IgD-negative memory B cell (primary cell): ENCODE measurements at regions not wholly inside any gene's neighbourhood (a gene's known extent, or its start where the extent isn't known, plus 50 kb on each side); places are given as distances from the start of the nearest gene placed in this dataset.

ENCODE experiments used
- H3K27ac Mint-ChIP-seq, 3 donors: one replicate each; pipeline ENCODE4 v1.8.0; 2020 to 2022; ENCODE audit warnings: mild to moderate bottlenecking in 3 of 3, mixed read lengths in 3 of 3, moderate library complexity in 1 of 3
- H3K27me3 Mint-ChIP-seq: one replicate; pipeline ENCODE4 v1.8.0; 2021; ENCODE audit warnings: mixed read lengths
- H3K36me3 Mint-ChIP-seq: one replicate; pipeline ENCODE4 v1.8.0; 2020; ENCODE audit warnings: mild to moderate bottlenecking, mixed read lengths
- H3K4me1 Mint-ChIP-seq, 3 donors: one replicate each; pipeline ENCODE4 v1.8.0; 2020 to 2022; ENCODE audit warnings: mixed read lengths in 3 of 3, mild to moderate bottlenecking in 1 of 3
- H3K4me3 Mint-ChIP-seq, 4 donors: one replicate each; pipeline ENCODE4 v1.8.0; 2020 to 2022; ENCODE audit warnings: mild to moderate bottlenecking in 4 of 4, mixed read lengths in 4 of 4, moderate library complexity in 3 of 4
- H3K9me3 Mint-ChIP-seq, 3 donors: one replicate each; pipeline ENCODE4 v1.8.0; 2020 to 2021; ENCODE audit warnings: mixed read lengths in 3 of 3, mild to moderate bottlenecking in 1 of 3

DNA sequence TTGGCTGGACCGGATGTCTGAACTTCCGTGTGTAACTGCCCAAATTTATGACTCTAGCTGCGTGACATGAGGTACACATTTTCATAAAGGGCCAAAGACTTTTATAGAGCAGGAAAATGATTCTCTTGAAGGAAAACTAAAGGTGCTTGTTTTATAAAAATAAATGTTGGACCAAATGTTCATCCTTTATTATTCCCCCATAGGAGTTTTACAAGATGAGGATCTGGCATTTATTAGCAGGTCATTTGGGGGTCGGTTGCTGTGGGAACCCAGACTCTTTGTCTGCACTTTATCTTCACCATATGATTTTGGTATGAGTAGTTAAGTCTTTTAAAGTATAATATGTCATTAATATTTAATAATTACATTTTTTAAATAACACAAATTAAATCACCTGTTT is 571.2 kb downstream of the EFNA5 start:
- Mint-ChIP-seq H3K9me3 (peaks cover 0 to 2% (median 0%) of the 10 kb centered on the region in 3 donors), H3K4me1 (no peaks in the 10 kb centered on the region), H3K36me3 (no peaks in the 10 kb centered on the region), H3K27me3 (peaks cover 2% of the 10 kb centered on the region), H3K27ac (no peak overlapping the region), H3K4me3 (no peak overlapping the region)

- Mint-ChIP-seq H3K4me1 (no peaks in the 10 kb centered on the region), H3K27me3 (no peaks in the 10 kb centered on the region), H3K36me3 (no peaks in the 10 kb centered on the region), H3K27ac (no peak overlapping the region), H3K4me3 (no peak overlapping the region), H3K9me3 (peaks cover 0 to 1% (median 0%) of the 10 kb centered on the region in 3 donors)
Observed at GRCh38 chr5:107092695-107093094, 578.0 kb downstream of the EFNA5 start.

DNA sequence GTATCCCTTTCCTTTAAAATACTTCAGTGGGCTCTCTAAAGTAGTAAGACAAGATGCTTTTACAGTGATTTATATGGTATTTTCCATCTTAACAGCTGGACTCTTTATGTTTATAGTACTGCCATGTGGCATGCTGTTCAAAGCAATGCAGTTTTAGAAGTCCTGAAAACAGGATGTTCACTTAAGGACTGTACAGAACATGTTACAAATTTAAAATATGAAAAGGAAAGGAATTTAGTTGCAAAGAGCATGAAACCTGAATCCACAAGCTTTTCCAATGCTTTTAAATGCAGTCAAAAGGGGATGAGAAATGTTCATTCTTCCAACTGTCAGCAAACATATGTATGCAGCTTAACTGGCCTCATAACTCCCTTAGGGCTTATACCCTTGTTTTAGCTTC is 580.2 kb downstream of the EFNA5 start:
- H3K9me3 Mint-ChIP-seq, result peaks cover 1 to 4% (median 1%) of the 10 kb centered on the region in 3 donors
- H3K36me3 Mint-ChIP-seq, result no peaks in the 10 kb centered on the region
- no peaks in the 10 kb centered on the region for H3K4me1 Mint-ChIP-seq
- no peak overlapping the region for H3K4me3 Mint-ChIP-seq
- no peak overlapping the region for H3K27ac Mint-ChIP-seq
- H3K27me3 Mint-ChIP-seq, result no peaks in the 10 kb centered on the region

GRCh38 chr5:107088907-107089306 is 581.8 kb downstream of the EFNA5 start:
- H3K4me1 Mint-ChIP-seq, result no peaks in the 10 kb centered on the region
- H3K4me3 Mint-ChIP-seq, result no peak overlapping the region
- H3K36me3 Mint-ChIP-seq, result no peaks in the 10 kb centered on the region
- H3K27me3 Mint-ChIP-seq, result no peaks in the 10 kb centered on the region
- H3K9me3 Mint-ChIP-seq, result peaks cover 0 to 5% (median 1%) of the 10 kb centered on the region in 3 donors
- no peak overlapping the region for H3K27ac Mint-ChIP-seq

DNA sequence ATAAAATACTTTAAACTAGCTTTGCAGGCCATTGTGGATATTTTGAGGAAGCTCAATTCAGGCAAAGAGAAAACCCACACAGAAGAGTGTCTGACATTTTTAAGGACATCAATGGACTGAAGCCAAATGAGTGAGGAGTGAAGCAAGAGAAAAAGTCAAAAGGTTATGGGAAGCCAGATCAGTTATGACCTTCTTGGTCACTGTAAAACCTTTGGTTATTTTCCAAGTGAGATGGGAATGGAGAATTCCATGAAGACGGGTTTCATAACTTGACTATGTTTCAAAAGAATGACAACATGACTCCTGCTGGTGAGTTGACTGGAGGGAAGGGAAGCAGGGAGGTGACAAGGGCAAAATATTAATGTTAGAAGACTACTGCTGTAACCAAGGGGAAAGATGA is 585.2 kb downstream of the EFNA5 start:
- Mint-ChIP-seq H3K36me3 (peaks cover 1% of the 10 kb centered on the region), H3K9me3 (peaks cover 0 to 5% (median 1%) of the 10 kb centered on the region in 3 donors), H3K4me3 (no peak overlapping the region), H3K27me3 (no peaks in the 10 kb centered on the region), H3K27ac (no peak overlapping the region), H3K4me1 (no peaks in the 10 kb centered on the region)

GRCh38 chr5:107074996-107075395 is 595.7 kb downstream of the EFNA5 start:
- H3K27ac Mint-ChIP-seq, result no peak overlapping the region
- H3K4me1 Mint-ChIP-seq, result no peaks in the 10 kb centered on the region
- peaks cover 1% of the 10 kb centered on the region for H3K36me3 Mint-ChIP-seq
- no peak overlapping the region for H3K4me3 Mint-ChIP-seq
- H3K9me3 Mint-ChIP-seq, result peaks cover 0 to 5% (median 4%) of the 10 kb centered on the region in 3 donors
- H3K27me3 Mint-ChIP-seq, result no peaks in the 10 kb centered on the region

DNA sequence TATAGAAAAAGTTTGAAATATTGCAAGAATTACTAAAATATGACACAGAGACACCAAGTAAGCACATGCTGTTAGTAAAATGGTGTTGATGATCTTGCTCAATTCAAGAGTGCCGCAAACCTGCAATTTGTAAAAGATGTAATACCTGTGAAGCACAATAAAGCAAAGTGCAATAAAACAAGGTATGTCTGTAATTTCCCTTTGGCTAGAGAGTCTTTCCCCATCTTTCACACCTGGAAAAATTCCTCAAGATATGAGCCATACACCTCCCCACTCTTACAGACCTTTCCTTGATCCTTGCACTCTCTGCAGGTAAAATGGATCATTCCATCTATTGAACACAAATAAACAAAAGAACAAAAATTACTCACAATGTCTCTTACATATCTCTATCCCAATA is 597.8 kb downstream of the EFNA5 start:
- Mint-ChIP-seq H3K36me3 (peaks cover 1% of the 10 kb centered on the region), H3K27ac (no peak overlapping the region), H3K4me1 (no peaks in the 10 kb centered on the region), H3K27me3 (no peaks in the 10 kb centered on the region), H3K9me3 (peaks cover 0 to 4% (median 3%) of the 10 kb centered on the region in 3 donors), H3K4me3 (no peak overlapping the region)

- no peak overlapping the region for H3K27ac Mint-ChIP-seq
- peaks cover 1% of the 10 kb centered on the region for H3K36me3 Mint-ChIP-seq
- no peaks in the 10 kb centered on the region for H3K27me3 Mint-ChIP-seq
- H3K4me1 Mint-ChIP-seq, result no peaks in the 10 kb centered on the region
- no peak overlapping the region for H3K4me3 Mint-ChIP-seq
- peaks cover 0 to 4% (median 3%) of the 10 kb centered on the region in 3 donors for H3K9me3 Mint-ChIP-seq
Observed at GRCh38 chr5:107072440-107072839, 598.3 kb downstream of the EFNA5 start.

DNA sequence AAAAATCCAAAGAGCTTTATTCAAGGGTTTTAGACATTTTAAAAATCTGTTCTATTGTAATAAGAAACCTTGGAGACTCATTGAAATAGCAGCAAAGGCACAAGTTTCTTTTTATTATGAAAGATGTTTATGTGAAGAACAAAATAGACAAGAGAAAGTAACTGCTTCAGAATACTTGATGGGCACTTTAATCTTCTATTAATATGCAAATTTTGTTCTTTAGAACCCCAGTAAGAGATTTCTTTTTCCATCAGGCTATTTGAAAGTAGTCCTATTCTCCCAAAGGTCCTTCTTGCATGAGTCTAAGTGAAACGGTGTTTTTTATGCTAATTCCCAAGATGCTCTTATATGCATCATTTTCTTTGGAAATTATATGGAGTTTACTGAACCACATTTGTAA is 602.0 kb downstream of the EFNA5 start:
- no peaks in the 10 kb centered on the region for H3K4me1 Mint-ChIP-seq
- no peak overlapping the region for H3K4me3 Mint-ChIP-seq
- H3K36me3 Mint-ChIP-seq, result peaks cover 1% of the 10 kb centered on the region
- peaks cover 0 to 4% (median 2%) of the 10 kb centered on the region in 3 donors for H3K9me3 Mint-ChIP-seq
- H3K27ac Mint-ChIP-seq, result no peak overlapping the region
- no peaks in the 10 kb centered on the region for H3K27me3 Mint-ChIP-seq

GRCh38 chr5:107067395-107067794 is 603.3 kb downstream of the EFNA5 start:
- Mint-ChIP-seq H3K9me3 (peaks cover 0 to 2% (median 0%) of the 10 kb centered on the region in 3 donors), H3K4me3 (no peak overlapping the region), H3K27ac (no peak overlapping the region), H3K4me1 (no peaks in the 10 kb centered on the region), H3K36me3 (peaks cover 1% of the 10 kb centered on the region), H3K27me3 (no peaks in the 10 kb centered on the region)

GRCh38 chr5:107063511-107063910 is 607.2 kb downstream of the EFNA5 start:
- Mint-ChIP-seq H3K4me1 (no peaks in the 10 kb centered on the region), H3K4me3 (no peak overlapping the region), H3K27me3 (no peaks in the 10 kb centered on the region), H3K36me3 (no peaks in the 10 kb centered on the region), H3K27ac (no peak overlapping the region), H3K9me3 (no peaks in the 10 kb centered on the region)

DNA sequence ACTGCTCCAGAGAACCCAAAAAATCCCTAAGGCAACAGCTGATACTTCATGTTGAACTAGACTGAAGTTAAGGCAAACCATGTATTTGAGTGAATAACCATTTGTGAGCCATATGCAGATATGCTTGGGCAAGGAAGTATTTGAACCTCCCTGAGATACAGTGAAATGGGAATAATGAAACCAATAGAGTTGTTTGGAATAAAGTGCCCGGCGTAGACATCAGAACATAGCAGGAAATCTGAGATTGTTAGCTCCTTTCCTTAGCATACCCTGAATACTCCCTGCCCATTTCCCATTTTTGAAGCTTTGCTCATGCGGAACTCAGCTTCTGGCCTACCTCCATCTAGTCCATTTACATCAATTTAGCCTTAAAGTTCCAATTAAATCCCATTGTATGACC is 611.9 kb downstream of the EFNA5 start:
- no peak overlapping the region for H3K4me3 Mint-ChIP-seq
- H3K9me3 Mint-ChIP-seq, result no peaks in the 10 kb centered on the region
- no peaks in the 10 kb centered on the region for H3K4me1 Mint-ChIP-seq
- H3K27me3 Mint-ChIP-seq, result no peaks in the 10 kb centered on the region
- no peaks in the 10 kb centered on the region for H3K36me3 Mint-ChIP-seq
- H3K27ac Mint-ChIP-seq, result no peak overlapping the region

- no peaks in the 10 kb centered on the region for H3K4me1 Mint-ChIP-seq
- no peaks in the 10 kb centered on the region for H3K27me3 Mint-ChIP-seq
- no peaks in the 10 kb centered on the region for H3K9me3 Mint-ChIP-seq
- no peaks in the 10 kb centered on the region for H3K36me3 Mint-ChIP-seq
- H3K4me3 Mint-ChIP-seq, result no peak overlapping the region
- no peak overlapping the region for H3K27ac Mint-ChIP-seq
Observed at GRCh38 chr5:107058235-107058634, 612.5 kb downstream of the EFNA5 start.

- H3K9me3 Mint-ChIP-seq, result peaks cover 0 to 1% (median 0%) of the 10 kb centered on the region in 3 donors
- H3K27me3 Mint-ChIP-seq, result no peaks in the 10 kb centered on the region
- no peaks in the 10 kb centered on the region for H3K36me3 Mint-ChIP-seq
- H3K27ac Mint-ChIP-seq, result no peak overlapping the region
- no peaks in the 10 kb centered on the region for H3K4me1 Mint-ChIP-seq
- no peak overlapping the region for H3K4me3 Mint-ChIP-seq
Observed at GRCh38 chr5:107056278-107056677, 614.5 kb downstream of the EFNA5 start.

GRCh38 chr5:107047048-107047447 is 623.7 kb downstream of the EFNA5 start:
- H3K4me1 Mint-ChIP-seq, result no peaks in the 10 kb centered on the region
- H3K4me3 Mint-ChIP-seq, result no peak overlapping the region

GRCh38 chr5:107043665-107044064 is 627.1 kb downstream of the EFNA5 start:
- H3K36me3 Mint-ChIP-seq, result no peaks in the 10 kb centered on the region
- H3K27ac Mint-ChIP-seq, result no peak overlapping the region
- no peaks in the 10 kb centered on the region for H3K4me1 Mint-ChIP-seq
- no peak overlapping the region for H3K4me3 Mint-ChIP-seq
- no peaks in the 10 kb centered on the region for H3K27me3 Mint-ChIP-seq
- H3K9me3 Mint-ChIP-seq, result peaks cover 0 to 3% (median 0%) of the 10 kb centered on the region in 3 donors

More at GRCh38 chr5:107047048-107047447, 623.7 kb downstream of the EFNA5 start:
- Mint-ChIP-seq H3K27ac (no peak overlapping the region), H3K36me3 (no peaks in the 10 kb centered on the region), H3K9me3 (peaks cover 0 to 3% (median 0%) of the 10 kb centered on the region in 3 donors), H3K27me3 (no peaks in the 10 kb centered on the region)

GRCh38 chr5:107040907-107041306 is 629.8 kb downstream of the EFNA5 start:
- Mint-ChIP-seq H3K9me3 (peaks cover 2 to 9% (median 3%) of the 10 kb centered on the region in 3 donors), H3K4me3 (no peak overlapping the region), H3K27ac (no peak overlapping the region), H3K27me3 (no peaks in the 10 kb centered on the region), H3K36me3 (no peaks in the 10 kb centered on the region), H3K4me1 (no peaks in the 10 kb centered on the region)
